NCI-H187 treated with DMSO at 0.1 percent for 48 hours (cell line): ENCODE measurements at regions not wholly inside any gene's neighbourhood (a gene's known extent, or its start where the extent isn't known, plus 50 kb on each side); places are given as distances from the start of the nearest gene placed in this dataset.
"Not testable (repeated sequence)": the region's sequence is repeated elsewhere in the genome, so short reads cannot be mapped to it uniquely, and the experiment has no call there.

Experiments used
- DNase-seq: peaks from one replicate; lab custom pipeline; 2025; lab: John Stamatoyannopoulos, UW

DNA sequence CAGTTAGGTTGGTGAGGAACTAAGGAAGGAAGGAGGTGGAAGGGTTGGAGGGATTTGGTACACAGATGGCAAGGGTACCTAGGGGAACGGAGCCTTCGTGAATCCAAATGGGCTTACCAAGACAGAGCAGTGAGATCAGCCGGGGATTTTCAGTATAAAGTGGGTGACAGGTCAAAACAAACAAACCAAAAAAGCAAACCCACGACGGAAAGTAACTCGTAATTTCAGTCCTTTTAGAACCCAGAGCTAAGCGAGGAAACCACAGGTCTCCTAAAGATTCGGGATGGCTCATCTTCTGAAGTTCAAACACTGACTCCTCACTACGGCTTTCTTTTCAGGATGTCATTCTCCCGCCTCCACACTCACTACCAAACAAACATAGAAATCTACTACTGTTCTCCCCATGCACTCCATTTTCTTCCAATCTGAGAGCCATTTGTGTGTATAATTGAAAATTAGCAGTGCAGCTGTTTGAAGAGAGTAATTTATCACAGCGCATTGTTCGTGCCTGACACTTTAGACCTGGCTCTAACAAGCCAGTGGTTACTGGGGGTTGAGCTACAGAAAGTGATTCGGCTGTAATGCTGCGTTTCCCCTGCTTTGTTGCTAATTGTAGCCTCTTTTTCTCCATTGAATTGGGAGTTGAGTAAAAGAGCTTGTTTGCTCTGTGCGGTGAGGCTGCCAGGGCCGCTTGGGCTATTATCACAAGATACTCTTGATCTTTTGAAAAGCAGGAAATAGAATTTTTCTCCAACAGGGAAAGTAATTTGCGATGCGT, 64.7 kb upstream of the CCDC39 start:
- peak; percentile 83 for DNase-seq

DNA sequence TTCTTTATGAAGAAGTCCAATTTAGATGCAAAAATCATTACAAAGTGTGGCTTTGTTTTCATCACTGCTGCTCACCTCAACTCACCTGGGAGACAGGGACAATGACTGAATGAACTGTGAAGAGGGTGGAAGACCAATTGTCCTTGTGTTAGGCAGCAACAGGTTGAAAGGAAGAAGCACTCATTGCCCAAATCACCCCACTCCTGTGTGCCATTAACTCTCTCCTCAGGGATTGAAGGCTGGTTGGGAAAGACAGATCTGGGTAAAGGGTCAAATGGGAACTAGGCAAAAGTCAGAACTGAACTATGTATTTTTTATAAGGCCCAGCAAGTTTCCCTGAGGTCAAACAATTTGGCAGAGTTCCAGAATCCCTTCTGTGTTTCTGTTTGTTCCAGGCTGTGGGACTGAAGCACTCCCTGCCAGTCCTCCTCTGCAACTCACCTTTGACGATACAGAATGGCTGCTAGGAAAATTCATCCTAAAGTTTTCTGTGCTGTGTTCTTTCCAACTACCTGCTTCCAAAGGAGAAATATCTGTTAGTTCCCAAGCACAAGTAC, 68.6 kb upstream of the CCDC39 start:
- DNase-seq, result peak; percentile 72

DNA sequence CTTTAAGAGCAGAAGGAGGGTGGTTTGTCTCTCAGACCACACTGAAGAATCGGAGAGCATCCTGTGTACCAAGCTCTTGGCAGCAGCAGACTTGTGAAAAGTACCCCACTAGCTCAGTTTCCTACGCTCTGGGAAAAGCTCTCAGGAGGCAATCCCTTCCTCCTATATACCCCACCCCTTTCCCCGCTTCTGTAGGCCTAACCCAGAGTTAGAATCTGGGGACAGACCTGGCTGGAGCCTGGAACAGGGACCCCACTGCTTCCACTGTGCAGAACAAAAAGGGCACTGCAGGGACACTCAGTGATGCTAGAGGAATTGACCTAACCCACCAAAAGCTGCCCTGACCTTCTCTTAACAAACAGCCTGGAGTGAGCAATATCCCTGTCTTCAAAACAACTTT, 70.0 kb upstream of the CCDC39 start:
- DNase-seq, result no peak

- DNase-seq, result no peak
These were observed 70.5 kb upstream of the CCDC39 start for GRCh38 chr3:180749796-180750195.

DNA sequence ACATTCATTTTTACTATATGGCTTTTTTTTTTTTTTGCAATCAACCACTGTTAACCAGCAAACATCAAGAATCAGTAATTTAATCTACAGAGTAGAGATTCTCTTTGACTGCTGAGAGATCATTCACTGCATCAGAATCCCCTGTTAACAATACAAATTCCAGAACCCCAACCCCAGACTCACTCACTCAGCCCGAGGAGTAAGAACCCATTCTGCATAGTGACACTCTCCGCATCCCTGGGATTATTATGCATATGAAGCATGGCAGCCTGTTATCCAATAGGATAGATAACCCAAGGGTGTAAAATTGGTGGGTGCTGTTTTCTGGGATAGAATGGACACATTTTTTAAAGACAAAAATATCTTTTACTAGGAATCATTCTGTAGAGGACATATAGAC, 76.3 kb upstream of the CCDC39 start:
- DNase-seq, result no peak

DNA sequence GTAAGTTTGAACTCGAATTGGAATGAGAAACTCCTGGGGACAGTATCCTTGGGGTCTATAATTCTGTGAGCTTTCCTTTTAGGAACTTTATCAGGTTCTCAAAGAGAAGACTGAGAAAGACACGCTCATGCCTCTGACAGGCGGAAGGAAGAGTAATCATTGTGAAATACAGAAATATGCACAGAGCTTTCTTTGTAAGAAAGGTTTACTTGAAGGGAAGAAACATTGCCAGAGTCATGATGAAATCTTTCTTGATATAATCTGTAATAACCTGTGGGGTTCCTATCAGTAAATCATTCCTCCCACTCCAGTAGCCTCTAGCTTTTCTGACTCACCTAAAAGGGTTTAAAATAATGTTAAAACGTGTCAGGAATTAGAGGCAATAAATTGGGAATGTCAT, 83.6 kb upstream of the CCDC39 start:
- DNase-seq, result no peak

GRCh38 chr3:180764481-180764880, 85.2 kb upstream of the CCDC39 start:
- DNase-seq, result no peak

DNA sequence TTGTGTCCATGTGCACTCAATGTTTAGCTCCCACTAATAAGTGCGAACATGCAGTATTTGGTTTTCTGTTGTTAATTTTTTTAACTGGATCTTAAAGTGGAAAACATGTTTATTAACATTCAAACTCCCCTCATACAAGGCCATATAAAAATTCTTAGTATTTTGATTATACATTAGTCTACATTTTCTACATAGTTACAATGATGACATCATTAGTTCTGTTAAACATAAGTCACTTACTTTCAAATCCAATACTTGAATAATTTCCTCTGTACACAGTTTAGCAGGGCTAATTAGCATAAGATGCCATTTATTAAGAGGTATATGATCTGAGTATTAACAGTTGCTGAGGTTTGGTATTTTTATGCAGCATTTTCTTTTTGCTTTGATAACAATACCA, 91.3 kb upstream of the CCDC39 start:
- DNase-seq, result no peak

DNA sequence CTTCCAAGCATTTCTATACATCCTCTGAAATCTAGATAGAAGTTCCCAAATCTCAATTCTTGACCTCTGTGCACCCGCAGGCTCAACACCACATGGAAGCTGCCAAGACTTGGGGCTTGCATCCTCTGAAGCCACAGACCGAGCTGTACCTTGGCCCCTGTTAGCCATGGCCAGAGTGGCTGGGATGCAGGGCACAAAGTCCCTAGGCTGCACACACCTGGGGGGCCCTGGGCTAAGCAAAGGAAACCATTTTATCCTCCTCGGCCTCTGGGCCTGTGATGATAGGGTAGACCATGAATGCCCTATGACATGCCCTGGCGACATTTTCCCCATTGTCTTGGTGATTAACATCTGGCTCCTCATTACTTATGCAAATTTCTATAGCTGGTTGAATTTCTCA, 97.1 kb upstream of the CCDC39 start:
- DNase-seq, result no peak

DNA sequence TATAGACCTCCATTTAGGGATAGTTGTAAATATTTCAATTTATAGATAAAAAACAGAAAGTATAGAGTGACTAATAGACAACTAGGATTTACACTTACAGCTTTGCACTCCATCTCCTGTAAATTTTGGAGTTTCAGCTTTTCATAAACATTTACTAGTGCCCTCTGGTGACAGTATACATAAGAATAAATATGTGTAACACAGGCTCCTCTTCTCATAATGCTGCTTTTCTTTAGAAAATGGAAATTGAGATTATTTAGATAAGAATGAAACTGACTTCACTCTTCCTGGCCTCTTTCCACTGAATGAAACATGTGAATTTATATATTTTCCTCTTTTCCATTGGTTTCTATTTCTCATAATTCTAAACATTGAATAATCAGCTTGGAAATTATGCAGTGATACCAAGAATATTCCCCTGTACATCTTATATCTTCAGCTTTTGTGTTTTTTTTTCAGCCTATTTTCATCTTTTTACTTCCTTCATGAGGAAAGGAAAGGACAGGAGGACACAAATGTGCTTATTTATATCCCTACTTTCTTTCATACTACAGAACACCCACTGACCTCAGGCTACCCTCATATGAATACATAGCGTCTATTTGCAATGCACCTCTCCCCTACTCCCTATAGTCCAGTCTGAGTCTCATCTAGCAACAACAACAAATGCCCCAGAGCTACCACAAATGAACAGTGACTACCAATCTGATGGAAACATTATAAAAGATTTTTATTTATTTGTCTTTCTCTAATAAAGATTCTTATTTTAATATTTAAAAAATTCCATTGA, 103.1 kb upstream of the CCDC39 start:
- DNase-seq, result no peak

- DNase-seq, result not testable (repeated sequence)
These were observed 106.9 kb upstream of the CCDC39 start for GRCh38 chr3:180786227-180786626.

GRCh38 chr3:180789774-180790173, 110.5 kb upstream of the CCDC39 start:
- DNase-seq, result no peak

DNA sequence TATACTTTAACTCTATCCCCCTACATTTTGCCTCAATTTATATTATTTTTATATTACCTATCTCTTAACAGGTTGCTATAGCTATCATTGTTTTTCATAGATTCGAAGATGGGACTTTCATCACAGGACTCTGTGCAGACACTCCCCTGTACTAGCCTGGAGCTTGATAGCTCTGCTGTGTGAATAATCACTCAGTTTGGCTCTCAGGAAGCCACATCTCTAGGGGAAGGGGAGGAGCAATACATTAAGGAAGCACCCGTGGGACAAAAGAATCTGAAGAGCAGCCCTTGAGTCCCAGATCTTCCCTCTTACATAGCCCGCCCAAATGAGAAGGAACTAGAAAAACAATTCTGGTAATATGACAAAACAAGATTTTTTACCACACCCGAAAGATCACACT, 114.3 kb upstream of the FXR1 start:
- no peak for DNase-seq

- DNase-seq, result no peak
These were observed 109.6 kb upstream of the FXR1 start for GRCh38 chr3:180802837-180803236.

DNA sequence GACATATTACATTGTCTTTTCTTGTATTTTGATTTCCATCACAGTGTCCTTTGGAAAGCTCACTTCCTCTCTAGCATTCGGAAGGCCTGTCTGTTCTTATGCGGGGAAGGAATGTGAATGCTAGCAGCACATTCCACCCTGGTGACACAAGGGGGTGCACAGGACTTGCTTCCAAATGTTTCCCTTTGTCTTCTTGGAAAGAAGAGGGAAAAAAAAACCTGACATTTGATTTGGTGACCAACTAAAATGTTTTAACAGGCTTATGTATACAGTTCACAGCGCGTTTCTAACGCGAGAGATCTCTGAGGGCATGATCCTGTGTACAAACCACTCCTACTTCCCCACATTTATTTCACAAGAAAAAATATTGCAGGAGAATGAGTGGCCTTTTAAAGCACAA, 107.6 kb upstream of the FXR1 start:
- DNase-seq, result no peak

GRCh38 chr3:180808823-180809575, 103.5 kb upstream of the FXR1 start:
- DNase-seq, result no peak

DNA sequence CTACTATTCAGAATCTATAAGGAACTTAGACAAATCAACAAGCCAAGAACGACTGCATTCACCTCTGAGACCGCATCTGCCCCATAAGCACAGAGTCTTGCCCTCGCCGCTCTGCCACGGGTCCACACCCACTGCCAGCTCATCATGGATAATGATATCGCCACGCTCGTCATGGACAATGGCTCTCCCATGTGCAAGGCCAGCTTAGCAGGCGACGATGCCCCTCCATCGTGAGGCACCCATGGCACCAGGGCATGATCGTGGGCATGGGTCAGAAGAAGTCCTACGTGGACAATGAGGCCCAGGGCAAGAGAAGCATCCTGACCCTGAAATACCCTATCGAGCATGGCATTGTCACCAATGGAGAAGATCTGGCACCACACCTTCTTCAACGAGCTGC, 92.1 kb upstream of the FXR1 start:
- no peak for DNase-seq

- no peak for DNase-seq
These were observed 86.5 kb upstream of the FXR1 start for GRCh38 chr3:180825964-180826363.

DNA sequence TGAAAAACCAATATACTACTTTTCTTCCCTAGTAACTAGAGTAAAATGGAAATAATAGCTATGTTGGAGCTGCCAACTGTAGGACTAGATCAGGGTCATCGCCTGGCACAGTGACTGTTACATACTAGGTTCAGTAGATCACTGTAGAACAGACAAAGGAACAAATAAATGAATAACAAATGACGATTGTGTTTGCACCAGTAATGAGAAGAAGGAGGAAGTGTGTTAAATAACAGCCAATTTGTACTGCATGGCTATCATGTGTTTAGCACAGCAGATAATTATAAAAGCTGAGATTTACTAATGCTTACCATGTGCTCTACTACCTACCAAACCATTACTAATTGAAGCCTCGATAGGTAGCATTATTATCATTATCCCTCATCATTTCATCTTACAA, 85.3 kb upstream of the FXR1 start:
- DNase-seq, result no peak

DNA sequence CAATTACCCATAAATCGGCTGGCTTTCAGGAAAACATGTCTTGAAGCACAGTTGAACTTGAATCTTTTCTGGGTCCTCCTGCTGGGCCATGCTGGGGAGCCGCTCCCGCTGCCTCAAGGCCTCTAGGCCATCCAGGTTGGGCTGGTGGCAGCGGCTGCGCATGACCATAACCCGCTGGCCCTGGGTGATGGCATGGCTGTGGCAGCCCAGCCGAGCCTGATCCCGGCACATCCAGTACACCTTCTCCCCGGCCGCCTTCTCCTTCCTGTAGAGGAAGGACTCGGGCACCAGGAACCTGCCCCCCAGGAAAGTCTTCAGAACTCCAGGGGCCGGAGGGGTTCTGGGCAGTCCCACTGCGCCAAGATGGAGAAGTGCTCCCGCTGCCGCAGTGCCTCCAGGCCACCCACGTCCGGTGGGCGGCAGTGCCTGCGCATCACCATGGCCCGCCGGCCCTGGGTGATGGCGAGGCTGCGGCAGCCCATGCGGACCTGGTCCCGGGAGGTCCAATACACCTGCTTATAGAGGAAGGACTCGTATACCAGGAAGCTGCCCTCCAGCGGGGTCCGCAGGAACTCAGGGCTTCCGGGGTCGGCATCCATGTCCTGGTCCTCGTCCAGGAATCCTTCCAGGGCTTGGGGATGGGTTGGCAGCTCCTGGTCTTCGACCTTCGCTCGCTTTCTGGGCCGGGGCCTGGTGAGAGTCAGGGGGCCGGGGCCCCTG, 84.3 kb upstream of the FXR1 start:
- no peak for DNase-seq

DNA sequence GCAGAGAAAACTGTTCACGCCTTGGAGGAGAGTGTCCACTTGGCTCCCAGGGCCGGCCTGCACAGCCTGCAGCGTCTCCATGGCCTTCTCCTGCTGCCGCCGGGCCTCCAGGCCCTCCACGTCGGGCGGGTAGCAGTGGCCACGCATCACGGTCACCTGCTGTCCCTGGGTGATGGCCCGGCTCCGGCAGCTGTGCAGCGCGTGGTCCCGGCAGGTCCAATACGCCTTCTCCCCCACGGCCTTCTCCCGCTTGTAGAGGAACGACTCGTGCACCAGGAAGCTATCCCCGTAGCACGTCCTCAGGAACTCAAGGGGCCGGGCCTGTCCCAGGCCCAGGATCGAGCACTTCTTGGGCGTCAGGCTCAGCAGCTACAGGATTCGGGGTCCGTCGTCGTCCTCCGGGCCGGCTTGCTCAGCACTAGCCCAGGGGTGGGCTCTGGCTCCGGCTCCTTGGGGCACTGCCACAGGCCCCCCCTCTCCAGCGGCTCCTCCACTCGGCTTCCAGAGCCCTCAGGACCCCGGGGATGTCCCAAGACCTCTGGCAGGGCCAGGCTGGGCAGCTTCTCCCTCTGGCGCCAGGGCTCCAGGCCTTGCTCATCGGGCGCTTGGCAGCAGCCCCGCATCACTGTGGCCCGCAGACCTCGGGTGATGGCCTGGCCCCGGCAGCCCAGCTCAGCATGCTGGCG, 83.6 kb upstream of the FXR1 start:
- DNase-seq, result no peak
